ENCODE measurements at regions not wholly inside any gene's neighbourhood (a gene's known extent, or its start where the extent isn't known, plus 50 kb on each side); places are given as distances from the start of the nearest gene placed in this dataset.
"Not testable (repeated sequence)": the region's sequence is repeated elsewhere in the genome, so short reads cannot be mapped to it uniquely, and the experiment has no call there.

- no peak for DNase-seq
These were observed 90.0 kb downstream of the IGLL5 start for GRCh38 chr22:22977479-22978200.

DNA sequence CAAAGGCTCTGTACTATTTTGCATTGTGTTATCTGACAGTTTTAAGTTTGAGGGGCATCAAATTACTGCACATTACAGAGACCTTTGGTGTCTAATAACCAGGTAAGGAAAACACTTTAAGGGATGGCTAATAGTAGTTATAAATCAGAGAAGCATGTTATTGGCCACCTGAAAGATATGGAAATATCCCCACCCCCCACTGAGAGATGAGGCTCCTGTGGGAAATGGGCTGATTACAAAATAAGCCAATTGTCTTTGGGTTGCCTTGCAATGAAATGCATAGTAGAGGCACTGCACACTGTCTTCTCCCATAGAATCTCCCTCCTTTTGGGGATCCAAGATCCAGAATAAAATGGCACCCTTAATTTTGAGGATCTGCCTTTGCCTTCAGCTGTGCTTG lies 91.0 kb downstream of the IGLL5 start:
- DNase-seq = no peak

GRCh38 chr22:22979121-22979724 lies 91.1 kb upstream of the GNAZ start:
- no peak for DNase-seq

DNA sequence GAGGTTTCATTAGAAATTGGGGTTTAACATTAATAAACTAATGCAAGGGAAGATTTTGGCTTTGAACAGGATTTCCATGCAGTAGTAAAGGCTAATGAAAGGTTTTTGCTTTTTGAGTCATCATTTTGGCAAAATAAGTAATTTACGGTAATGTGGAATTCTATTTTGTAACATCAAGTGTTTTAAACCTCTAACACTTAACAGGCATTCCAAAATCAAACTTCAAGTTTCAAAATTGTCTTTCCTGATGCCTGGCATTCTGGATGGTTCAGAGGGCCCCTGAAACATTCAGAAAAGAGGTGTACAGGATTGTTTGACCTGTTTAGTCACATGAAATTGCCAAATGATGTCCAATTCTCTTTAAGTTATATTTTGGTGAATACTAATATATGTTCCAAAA lies 90.4 kb upstream of the GNAZ start:
- DNase-seq = no peak

DNA sequence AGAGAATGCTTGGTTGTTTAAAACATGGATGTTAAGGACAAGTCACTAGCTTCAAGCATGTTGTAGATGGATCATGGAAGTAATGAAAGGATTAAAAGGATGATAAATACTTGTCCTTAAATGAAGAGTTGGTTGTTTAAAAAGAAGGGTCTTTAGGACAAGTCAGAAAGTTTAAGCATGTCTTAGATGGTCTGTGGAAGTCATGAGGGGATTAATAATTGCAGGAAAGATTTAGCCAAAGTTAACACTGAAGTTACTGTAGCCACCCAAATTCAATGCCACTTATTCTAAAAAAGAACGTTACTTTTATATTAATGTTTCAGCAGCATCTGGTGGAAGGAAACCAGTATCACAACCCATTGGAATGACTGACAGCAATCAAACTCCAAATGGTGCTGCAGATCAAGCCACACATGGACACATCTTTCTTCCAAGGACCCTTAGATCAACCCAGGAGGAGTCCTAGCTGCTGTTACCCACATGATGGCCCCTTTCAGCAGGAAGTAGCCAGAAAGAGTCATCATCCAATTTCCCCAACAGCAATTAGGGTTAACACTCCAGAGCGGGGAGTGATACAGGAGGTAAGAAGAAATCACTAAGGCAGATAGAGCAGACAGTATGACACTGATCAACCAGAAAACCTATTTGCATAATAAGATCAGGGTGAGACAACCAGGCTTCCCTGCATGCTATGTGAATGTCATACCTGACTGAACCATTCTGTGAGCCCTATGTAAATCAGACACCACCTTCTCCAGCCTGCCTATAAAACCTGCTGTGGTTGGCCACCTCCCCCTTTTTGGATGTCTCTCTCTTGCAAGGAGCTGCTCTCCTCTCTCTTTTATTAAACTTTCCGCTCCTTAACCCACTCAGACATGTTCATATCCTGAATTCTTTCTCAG lies 88.4 kb upstream of the GNAZ start:
- no peak for DNase-seq

DNA sequence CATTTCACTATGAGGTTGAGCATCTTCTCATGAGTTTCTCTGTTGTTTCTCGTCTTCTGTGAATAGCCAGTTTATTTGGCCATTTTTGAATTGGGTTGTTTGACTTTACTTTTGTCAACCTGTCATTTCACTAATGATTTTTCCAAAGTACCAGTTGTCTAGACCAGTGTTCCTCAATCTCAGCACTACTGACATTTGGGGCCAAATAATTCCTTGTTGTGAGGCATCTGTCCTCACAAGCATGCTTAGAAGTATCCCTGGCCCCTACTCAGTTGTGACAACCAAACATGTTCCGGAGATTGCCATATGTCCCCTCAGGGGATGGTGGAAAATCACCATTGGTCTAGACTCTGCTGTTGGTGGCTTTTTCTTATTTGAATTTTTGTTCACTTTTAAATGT lies 87.7 kb upstream of the GNAZ start:
- no peak for DNase-seq

DNA sequence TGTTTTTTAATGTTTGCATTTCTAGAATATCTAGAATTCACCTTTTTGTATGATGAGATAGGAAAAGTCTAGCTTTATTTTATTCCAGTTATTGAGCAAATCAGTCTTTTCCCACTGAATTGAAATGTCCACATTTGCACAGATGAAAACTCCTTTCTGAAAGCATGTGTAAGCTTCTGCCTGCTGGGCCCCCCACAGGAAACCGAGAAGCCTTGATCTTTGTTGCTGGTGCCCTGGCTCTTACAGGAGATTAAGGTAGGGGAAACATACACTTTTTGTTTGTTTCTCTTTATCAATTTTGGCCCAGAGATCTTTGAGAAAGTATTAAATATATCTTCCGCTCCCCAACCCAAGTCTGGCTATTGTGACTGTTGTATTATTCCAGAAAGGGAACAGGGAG lies 87.2 kb upstream of the GNAZ start:
- DNase-seq = no peak

GRCh38 chr22:22983816-22984215 lies 86.5 kb upstream of the GNAZ start:
- DNase-seq = no peak

- no peak for DNase-seq
These were observed 85.4 kb upstream of the GNAZ start for GRCh38 chr22:22984967-22985366.

DNA sequence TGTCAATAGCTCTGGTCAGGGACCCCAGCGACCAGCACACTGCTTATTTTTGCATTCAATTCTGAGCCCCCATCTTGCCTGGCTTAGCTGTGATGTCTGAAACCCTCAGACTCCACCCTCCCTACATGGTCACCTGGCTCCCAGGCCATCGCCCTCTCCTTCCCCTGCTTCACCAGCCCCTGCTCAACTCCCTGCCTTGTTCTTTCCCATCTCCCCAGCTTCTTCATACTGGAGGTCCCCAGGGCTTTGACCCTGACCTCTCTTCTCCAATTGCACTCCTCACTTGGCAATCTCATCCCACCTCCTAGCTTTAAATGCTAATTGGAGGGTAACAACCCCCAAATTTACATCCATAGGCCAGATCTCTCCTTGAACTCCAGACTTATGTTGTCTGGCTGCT lies 84.3 kb upstream of the GNAZ start:
- DNase-seq = no peak

DNA sequence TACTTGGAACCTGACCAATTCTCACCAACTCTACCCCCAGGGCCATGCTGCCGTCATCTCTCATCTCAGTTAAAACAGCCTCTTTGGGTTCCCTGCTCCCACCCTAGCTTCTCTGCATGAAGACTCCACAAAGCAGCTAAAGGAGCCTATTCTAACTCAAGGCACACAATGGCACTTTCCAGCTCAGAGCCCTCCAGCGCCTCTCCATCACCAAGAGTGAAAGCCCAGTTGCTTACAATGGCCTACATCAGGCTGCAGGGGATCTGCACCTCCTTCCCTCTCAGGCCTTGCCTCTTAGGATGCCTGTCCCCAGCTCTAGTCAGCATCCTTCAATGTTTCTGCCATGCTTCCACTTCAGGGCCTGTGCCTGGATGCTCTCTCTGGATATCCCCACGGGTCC lies 83.7 kb upstream of the GNAZ start:
- DNase-seq = no peak

DNA sequence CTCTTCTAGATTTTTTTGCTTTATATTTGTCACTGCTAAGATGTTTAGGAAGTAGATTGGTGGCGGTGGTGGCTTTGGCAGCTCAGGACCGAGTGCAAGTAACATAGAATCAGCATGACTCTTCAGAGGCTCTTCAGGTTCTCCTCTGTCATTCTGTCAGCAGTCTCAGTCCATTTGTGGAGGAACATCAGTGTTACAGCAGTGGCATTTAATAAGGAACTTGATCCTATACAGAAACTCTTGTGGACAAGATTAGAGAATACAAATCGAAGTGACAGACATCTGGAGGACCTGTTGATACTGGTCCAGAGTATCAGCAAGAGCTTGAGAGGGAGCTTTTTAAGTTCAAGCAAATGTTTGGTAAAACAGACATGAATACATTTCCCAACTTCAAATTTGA lies 82.2 kb upstream of the GNAZ start:
- no peak for DNase-seq

DNA sequence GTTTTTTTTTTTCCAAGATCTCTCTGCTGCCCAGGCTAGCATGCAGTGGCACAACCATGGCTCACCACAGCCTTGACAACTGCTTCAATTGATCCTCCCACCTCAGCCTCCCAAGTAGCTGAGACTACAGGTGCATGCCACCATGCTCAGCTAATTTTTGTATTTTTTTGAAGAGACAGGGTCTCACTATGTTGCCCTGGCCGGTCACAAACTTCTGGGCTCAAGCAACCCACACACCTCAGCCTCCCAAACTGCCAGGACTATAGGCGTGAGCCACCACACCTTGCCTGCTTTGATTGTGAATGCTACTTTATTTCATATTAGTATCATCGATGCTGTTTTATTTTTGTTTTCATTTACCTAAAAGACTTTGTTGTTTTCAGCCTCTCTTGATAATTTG lies 81.5 kb upstream of the GNAZ start:
- no peak for DNase-seq

DNA sequence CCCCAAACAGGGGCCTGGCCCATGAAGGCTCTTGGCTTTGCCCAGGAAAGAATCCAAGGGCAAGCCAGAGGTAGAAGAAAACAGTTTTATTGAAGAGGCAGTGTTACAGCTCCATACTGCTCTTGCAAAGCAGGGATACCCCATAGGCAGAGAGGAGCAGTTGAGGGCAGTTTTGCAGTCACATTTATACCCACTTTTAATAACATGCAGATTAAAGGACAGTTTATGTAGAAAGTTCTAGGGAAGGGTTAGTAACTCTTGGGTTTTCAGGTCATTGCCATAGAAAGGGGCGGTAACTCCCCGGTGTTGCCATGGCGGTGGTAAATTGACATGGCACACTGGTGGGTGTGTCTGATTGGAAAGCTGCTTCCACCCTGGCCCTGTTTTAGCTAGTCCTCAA lies 80.5 kb upstream of the GNAZ start:
- DNase-seq = no peak

- DNase-seq = not testable (repeated sequence)
These were observed 79.4 kb upstream of the GNAZ start for GRCh38 chr22:22990711-22991505.

DNA sequence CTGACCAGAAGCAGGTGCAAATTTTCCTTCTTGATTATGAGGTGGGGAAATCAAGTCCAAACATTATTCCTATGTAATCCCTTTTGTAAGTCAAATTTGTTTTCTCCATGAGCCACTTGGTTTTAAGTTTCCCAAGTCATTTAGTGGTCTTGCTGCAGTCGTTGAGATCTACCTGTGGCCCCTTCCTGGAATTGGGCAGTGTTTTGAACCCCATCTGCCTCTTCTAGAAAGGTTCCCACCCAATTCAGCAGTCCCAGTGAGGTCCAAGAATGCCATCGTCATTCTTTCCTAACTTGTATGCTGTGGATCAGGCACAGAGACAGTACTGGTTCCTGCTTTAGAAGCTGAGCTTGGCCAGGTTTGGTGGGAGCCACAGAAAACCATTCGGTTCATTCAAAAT lies 77.8 kb upstream of the GNAZ start:
- no peak for DNase-seq

- no peak for DNase-seq
These were observed 77.1 kb upstream of the GNAZ start for GRCh38 chr22:22993184-22993583.

DNA sequence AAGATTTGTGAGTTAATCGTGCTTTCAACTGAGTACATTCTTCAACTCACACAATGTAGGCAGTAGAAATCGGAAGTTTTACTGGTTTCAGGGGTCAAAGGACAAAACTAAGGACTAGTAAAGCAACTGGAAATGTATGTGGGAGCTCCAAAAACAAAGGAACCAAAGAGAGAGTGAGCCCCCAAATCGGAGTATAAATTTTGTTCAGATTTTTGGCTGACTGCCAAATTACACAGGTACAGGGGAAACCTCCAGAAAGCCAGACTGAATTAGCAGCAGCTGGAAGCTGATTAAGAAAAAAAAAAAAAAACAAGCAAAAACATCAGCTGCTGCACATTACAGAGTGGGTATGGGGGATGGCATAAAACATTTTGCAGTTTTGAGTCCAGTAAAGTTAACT lies 75.2 kb upstream of the GNAZ start:
- no peak for DNase-seq

DNA sequence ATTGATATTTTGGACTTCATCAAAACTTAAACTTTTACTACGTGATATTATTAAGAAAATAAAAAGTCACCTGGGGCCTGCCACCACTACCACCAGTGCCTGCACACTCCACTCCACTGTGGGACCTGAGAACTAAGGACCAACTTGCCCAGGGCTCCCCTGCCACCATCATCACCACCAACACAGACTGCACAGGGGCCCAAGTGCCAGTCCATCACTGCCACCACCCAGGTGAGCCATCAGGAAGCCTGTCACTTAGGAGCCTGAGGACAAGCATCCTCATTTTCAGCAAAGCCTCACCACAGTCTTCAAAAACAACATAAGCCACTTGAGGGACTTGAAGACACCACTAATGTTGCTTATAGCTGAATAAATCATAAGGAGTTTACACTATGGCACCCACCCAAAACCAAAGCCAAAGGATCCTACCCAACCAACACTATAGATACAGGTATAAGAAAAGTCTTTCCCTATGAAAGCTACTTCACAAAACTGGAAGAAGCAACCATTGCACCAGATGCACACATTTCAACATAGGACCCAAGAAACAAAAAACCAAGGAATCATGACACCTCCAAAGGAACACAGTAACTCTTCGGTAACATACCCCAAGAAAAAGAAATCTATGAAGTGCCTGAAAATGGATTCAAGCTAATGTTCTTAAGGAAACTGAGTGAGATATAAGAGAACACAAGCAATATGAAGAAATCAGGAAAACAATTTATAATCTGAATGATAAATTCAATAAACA lies 73.6 kb upstream of the GNAZ start:
- no peak for DNase-seq

GRCh38 chr22:22997262-22997898 lies 72.9 kb upstream of the GNAZ start:
- DNase-seq = no peak

DNA sequence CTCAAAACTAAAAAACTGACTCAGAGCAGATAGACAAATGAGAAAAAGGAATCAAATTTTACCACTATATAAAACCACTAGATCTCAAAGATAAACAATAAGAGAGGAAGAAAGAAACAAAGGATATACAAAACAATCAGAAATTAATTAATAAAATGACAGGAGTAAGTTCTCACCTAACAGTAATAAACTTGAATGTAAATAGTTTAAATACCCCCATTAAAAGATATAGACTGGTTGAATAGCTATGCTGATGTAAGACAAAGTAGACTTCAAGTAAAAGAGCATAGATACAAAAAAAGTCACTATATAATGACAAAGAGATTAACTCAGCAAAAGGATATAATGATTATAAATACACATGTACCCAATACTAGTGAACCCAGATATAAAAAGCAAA lies 72.3 kb upstream of the GNAZ start:
- DNase-seq = no peak

- DNase-seq = no peak
These were observed 70.8 kb upstream of the GNAZ start for GRCh38 chr22:22999523-22999922.
